Fibroblast of mammary gland (primary cell): ENCODE measurements at regions not wholly inside any gene's neighbourhood (a gene's known extent, or its start where the extent isn't known, plus 50 kb on each side); places are given as distances from the start of the nearest gene placed in this dataset.
A peak's percentile ranks its signal among the peaks of the same experiment; 100 is the strongest.

Experiments used
- DNase-seq: peaks from one replicate; pipeline ENCODE4 v3.0.0-alpha.2; 2010; ENCODE audit warnings: low read depth
- H3K4me3 ChIP-seq: 2 replicates; pipeline ENCODE4 v1.5.1; 2011; ENCODE audit warnings: low read depth, mild to moderate bottlenecking, low read length, moderate library complexity; ENCODE audit not compliant: control insufficient read depth
- TF ChIP-seq, protein P1 (sequence below): conservative IDR thresholded peaks from 2 replicates; pipeline ENCODE4 v1.5.1; 2011; ENCODE audit warnings: low read depth, low read length, inconsistent platforms; ENCODE audit not compliant: control insufficient read depth, insufficient read depth

GRCh38 chr3:81378552-81379293 is 382.7 kb downstream of the GBE1 start:
- TF ChIP-seq, protein P1, sequence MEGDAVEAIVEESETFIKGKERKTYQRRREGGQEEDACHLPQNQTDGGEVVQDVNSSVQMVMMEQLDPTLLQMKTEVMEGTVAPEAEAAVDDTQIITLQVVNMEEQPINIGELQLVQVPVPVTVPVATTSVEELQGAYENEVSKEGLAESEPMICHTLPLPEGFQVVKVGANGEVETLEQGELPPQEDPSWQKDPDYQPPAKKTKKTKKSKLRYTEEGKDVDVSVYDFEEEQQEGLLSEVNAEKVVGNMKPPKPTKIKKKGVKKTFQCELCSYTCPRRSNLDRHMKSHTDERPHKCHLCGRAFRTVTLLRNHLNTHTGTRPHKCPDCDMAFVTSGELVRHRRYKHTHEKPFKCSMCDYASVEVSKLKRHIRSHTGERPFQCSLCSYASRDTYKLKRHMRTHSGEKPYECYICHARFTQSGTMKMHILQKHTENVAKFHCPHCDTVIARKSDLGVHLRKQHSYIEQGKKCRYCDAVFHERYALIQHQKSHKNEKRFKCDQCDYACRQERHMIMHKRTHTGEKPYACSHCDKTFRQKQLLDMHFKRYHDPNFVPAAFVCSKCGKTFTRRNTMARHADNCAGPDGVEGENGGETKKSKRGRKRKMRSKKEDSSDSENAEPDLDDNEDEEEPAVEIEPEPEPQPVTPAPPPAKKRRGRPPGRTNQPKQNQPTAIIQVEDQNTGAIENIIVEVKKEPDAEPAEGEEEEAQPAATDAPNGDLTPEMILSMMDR: no peak
- no peak for DNase-seq
- no peak overlapping the region for H3K4me3 ChIP-seq

GRCh38 chr3:81375921-81376320 is 385.5 kb downstream of the GBE1 start:
- TF ChIP-seq, protein P1: no peak
- H3K4me3 ChIP-seq: no peak overlapping the region
- DNase-seq: no peak

DNA sequence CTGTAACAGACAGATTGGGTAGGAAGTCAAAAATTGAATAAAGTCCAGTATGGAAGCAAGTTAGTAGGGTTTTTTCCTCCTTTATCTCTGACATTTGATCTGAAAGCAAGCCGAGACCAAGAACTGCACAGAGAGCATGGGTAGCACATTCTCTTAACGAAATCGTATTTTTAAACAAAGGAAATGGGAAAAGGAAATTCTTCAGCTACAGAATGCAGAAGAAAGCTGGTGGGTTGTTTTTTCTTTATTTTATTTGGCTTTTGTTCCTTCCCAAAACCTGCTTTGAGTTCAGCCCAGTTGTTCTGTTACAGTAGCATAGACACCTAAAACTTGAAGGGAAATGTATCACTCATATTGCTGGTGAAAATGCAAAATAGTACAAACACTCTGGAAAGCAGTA is 397.0 kb downstream of the GBE1 start:
- no peak overlapping the region for H3K4me3 ChIP-seq
- no peak for DNase-seq
- TF ChIP-seq, protein P1: no peak

DNA sequence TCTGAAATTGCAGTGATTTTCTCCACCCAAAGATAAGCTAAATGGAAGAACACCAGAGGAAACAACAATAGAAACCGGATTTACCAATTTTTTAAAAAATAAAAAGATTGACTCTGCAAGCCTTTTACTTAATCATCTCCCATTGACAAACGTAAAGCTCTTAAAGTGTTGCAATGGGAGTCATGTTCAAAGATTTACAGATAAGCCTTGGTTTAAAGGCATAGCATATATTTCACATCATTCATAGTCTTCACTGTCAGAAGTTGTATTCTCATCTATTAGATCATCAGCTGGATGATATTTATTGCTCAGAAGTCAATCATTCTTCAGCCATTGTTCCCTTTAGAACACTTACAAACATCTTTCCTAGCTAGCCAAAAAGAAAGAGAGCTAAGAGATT is 397.6 kb downstream of the GBE1 start:
- no peak for DNase-seq
- no peak overlapping the region for H3K4me3 ChIP-seq
- TF ChIP-seq, protein P1: no peak

DNA sequence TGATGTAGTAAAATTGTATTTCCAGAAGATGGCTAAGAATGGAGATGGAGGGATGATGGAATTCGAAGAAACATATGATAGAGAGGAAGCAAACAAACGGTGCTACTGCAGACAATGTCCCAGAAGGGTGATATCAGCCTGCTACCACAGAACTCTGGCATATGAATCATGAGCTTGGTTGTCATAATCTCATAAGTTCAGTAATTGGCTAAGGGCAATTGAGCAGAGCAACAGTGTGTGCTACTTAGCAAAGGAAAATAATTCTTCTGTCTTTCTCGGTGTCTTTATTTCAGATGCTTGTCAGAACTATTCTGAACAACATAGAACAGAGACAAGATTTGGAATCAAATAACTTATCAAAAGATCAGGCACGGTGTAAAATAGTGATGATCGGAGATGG is 407.3 kb downstream of the GBE1 start:
- DNase-seq: no peak
- no peak overlapping the region for H3K4me3 ChIP-seq
- TF ChIP-seq, protein P1: no peak

DNA sequence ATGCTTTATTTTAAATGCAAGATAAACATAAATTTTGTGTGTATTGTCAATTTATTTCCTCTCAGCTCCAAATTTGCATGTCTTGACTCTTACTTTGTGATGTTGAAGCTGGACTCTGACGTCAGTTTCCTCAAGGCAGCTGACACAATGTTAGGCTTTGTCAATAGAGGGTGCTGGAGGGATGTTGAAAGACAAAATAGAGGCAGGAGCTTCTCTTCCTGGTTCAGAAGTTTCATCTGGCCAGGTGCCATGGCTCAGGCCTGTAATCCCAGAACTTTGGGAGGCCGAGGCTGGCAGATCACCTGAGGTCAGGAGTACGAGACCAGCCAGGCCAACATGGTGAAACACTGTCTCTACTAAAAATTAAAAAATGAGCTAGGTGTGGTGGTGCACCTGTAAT is 408.6 kb downstream of the GBE1 start:
- TF ChIP-seq, protein P1: peak; percentile 7
- DNase-seq: peak; percentile 31
- no peak overlapping the region for H3K4me3 ChIP-seq
